ENCODE measurements at regions not wholly inside any gene's neighbourhood (a gene's known extent, or its start where the extent isn't known, plus 50 kb on each side); places are given as distances from the start of the nearest gene placed in this dataset.

- RAD21 ChIA-PET (ENCODE audit: low non-redundant PET in 1 of 2, low total read pairs in 2 of 2, uncharacterized antibody in 2 of 2, unreplicated experiment in 2 of 2): no interaction called here
- Histone ChIP-seq H3K4me3 (replicated peaks in 1 of 2; ENCODE audit: low read depth in 1 of 2, low read length in 2 of 2) (no peak overlapping the region), H4K20me1 (ENCODE audit: insufficient read depth) (no peaks in the 10 kb centered on the region), H3K36me3 (ENCODE audit: control insufficient read depth in 1 of 2, insufficient read depth in 2 of 2, low read length in 2 of 2) (no peaks in the 10 kb centered on the region), H3K9me2 (ENCODE audit: insufficient read depth) (no peaks in the 10 kb centered on the region), H3K79me2 (ENCODE audit: insufficient read depth, low read length) (no peaks in the 10 kb centered on the region), H2AFZ (ENCODE audit: low read depth, low read length, poor library complexity, severe bottlenecking) (no peak overlapping the region), H3K9ac (ENCODE audit: low read length) (no peak overlapping the region), H3K9me3 (ENCODE audit: control insufficient read depth in 1 of 2, insufficient read depth in 1 of 2, low read depth in 1 of 2, low read length in 2 of 2) (no peaks in the 10 kb centered on the region), H3K27ac (ENCODE audit: low read depth, low read length) (no peak overlapping the region), H3K4me2 (ENCODE audit: low read length) (no peak overlapping the region), H3K4me1 (ENCODE audit: control insufficient read depth in 1 of 2, insufficient read depth in 2 of 2, low read length in 2 of 2) (no peaks in the 10 kb centered on the region), H3K27me3 (ENCODE audit: insufficient read depth, low read length) (no peaks in the 10 kb centered on the region)
- DNase-seq (ENCODE audit: low read depth, low spot score): no peak
- no TSS peak for BruUV-seq (replicated peaks)
- TF ChIP-seq MAX (IDR thresholded peaks at IDR 0.05) (no peak), RAD21 (IDR thresholded peaks at IDR 0.05; ENCODE audit: low read depth) (no peak), FOSL1 (IDR thresholded peaks at IDR 0.05; ENCODE audit: low read depth) (no peak), YY1 (IDR thresholded peaks at IDR 0.05; ENCODE audit: extremely low read depth, insufficient replicate concordance, low read depth, low read length) (no peak), ATF3 (IDR thresholded peaks at IDR 0.05) (no peak), SIN3A (IDR thresholded peaks at IDR 0.05; ENCODE audit: low read depth) (no peak), ZBTB33 (IDR thresholded peaks at IDR 0.05; ENCODE audit: extremely low read depth, insufficient replicate concordance, low read length) (no peak), EGR1 (IDR thresholded peaks at IDR 0.05; ENCODE audit: low read depth) (no peak), POLR2AphosphoS5 (IDR thresholded peaks at IDR 0.05; ENCODE audit: low read depth, low read length) (no peak), POLR2A (IDR thresholded peaks at IDR 0.05; ENCODE audit: borderline replicate concordance, extremely low read depth, insufficient read depth, insufficient read length) (no peak), ELF1 (IDR thresholded peaks at IDR 0.05; ENCODE audit: borderline replicate concordance, low read depth) (no peak)
- no peak for ATAC-seq
- POLR2A ChIA-PET: no interaction called here
- CTCF ChIA-PET: no interaction called here
- intact Hi-C loops (cut with micrococcal nuclease): no loop called here
Measured at GRCh38 chr3:102136183-102136582, 286.9 kb downstream of the NFKBIZ start.

Measured in HCT116 (cell line).